GM19452 (cell line): ENCODE measurements at regions not wholly inside any gene's neighbourhood (a gene's known extent, or its start where the extent isn't known, plus 50 kb on each side); places are given as distances from the start of the nearest gene placed in this dataset.

Experiments
- ATAC-seq: cut with Tn5 transposase; IDR thresholded peaks from one replicate; pipeline ENCODE4 v1.9.1; 2021; ENCODE audit not compliant: unreplicated experiment

- ATAC-seq: no peak
Measured at GRCh38 chr2:204104811-204105210, 168.2 kb downstream of the ICOS start.

GRCh38 chr2:204108330-204108751, 171.8 kb downstream of the ICOS start:
- no peak for ATAC-seq

- no peak for ATAC-seq
Measured at GRCh38 chr2:204108781-204109295, 172.3 kb downstream of the ICOS start.

DNA sequence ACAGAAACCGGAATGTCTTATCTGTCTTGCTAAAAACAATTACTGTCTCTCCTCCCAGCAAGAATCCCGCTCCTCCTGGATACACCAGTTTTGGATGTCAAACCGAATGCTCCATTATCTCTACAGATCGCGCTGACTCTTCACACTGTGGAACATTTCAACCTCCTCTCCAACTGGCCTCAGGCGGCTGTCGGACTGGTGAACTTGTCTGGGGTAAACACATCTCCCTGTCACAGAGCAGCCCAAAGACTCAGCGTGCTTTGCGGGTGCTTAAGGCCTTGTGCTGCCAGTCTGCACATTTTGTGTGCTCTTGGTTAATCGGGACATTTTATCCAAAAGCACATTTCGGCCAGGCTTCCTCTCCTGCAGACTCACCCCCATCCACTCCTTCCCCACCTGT, 173.1 kb downstream of the ICOS start:
- ATAC-seq: no peak

- peak; percentile 97 for ATAC-seq
Measured at GRCh38 chr2:204110338-204110741, 173.8 kb downstream of the ICOS start.

DNA sequence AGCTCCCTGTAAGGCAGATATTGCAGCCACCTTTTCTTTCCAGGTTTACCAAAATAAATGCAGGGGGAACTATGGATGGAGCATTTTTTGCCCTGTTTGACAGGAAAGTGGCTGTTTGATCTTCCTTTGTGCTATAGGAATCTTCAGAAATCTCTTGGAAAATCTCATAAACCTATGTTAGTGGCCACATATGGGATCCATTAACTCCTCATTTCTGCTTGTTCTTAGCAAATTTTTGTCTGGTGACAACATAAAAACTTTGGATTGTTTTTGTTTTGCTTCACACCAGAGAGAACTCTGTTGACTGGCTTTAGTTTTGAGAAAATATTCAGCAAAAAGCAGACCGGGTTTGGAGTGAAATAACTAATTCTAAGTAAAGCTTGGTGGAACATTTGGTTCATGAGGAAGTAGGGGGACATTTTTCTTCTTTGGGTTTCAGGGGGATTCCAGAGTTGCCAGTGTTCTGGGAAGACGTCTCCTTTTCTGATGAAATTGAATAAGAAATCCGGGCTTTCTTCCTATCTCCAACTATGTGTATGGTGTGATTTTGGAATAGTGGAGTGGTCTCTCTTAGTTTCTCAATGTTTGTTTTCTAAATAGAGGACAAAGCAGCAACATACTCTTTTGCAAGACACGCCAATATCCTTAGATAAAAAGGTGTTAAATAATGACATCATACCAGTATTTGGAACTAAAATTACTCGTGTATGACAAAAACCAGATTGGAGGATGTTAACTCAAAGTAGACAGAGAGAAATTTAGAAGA, 174.4 kb downstream of the ICOS start:
- no peak for ATAC-seq

GRCh38 chr2:204112084-204112770, 175.7 kb downstream of the ICOS start:
- no peak for ATAC-seq

DNA sequence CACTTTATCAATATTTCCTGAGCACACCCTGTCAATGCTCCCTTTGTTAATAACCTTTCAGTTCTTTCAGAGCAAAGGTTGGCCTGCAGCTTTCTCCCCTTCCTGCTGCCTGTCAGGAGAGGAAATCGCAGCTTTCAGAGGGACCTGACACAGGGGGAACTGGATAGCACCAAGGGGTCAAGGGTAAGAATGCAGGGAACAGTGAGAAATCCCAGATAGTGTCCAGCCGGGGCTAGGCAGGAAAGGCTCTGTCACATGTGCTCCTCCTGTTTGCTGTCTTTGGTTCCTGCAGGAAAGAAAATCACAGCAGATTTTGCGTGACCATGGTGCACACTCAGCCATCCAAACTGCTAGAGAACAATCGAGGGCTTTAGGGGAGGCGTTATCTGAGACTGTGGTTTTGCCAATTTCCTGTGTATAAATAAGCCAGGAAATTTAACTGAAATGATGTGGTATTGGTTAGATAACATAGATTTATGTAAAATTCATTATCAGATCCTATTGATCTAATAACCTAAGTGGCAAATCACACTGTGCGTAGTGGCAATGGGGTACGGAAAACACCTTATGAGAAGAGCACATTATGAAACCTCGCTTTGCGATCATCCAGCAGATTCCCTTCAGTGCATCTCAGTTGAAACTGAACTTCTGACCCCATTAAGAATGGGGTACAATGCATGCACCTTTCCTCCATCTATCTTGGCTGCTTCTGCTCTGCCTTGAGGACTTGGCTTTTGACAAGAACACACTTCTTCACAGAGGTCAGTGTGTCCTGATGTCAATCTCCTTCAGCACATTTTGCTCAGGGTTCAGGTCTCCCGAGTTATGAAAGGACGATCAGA, 178.0 kb downstream of the ICOS start:
- no peak for ATAC-seq

DNA sequence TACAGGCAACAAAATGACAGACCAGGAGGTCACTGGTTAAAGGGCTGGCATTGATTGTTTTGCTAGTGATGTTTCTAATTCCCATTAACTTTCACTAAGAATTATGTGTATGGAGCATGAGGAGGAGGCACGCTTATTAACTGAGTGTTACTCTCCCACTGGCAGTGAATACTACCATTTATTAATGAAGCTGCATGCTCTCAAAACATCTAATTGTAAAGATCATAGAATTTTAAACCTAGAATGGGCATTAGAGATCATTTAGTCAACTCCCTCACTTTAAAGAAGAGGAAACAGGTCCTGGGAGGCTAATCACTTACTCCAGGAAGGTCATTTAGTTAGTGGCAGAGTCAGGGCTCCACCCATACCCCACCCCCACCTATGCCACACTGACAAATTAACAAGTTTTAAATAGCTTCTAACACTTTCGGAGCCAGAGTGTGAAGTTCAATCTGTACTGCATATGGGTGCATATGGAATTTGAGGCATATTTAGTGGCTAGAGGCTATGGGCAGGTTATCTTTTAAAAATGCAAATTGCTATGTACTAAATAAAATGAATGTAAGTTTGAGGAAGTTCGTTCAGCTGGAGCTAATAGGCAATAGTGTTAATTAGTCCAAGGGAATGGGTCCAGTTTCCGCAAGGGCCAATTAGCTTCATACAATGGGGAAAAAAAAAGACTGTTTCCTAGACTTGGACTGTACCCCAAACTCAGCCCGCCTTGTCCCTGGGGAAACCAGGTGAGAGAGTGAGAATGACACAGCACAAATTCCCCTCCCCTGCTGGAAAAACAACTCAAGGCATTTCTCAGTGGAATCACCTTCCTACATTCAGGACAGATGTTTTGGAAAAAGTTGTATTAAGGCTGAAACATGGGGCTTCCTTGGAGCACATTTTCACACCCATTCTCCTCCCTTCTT, 178.8 kb downstream of the ICOS start:
- ATAC-seq: no peak

DNA sequence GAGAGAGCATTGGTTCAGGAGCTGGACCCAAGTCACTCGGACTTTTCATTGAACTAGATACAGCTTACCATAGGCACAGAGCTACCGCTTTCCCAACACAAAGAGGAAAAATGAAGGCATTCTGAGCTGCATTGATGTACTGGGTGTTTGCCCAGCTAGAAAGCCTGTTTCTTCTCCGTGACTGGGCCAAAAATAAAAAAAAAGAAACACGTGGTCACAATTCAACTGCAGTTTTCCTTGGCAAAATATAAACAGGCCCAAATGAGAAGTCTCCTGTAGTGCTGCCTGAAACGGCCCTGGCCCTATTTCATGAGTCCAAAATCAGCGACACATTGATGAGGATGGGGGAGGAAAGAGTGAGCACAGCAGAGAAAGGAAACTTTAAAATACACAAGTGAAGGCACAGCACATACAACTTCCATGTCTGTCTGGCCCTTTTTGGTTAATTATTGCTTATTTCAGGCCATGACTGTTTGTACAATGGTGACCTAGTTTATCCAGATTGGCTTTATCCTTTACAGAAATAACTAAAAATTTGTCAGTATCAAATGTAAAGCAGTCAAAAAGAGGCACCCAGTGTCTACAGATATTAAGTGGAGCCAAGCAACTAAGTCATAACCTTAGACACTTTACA, 179.7 kb downstream of the ICOS start:
- ATAC-seq: no peak

DNA sequence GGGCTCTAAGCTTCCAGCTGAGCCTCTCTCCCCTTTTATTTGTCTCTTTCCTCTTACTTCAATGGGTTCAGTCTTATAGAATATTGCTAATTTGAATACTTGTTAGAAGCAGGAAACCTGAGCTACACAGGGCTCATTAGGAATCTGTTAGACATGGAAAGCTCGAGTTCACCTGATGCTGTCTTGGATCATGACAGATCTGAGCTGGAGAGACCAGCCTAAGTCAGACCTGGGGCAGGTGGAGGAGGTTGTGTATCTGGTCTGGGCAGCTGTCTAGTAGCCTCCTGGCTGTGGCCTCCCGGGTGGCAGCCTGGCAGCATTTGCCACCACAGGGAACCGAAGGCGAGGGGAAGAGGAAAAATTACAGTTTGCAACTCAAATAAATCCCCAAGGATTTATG, 185.9 kb downstream of the ICOS start:
- ATAC-seq: no peak

DNA sequence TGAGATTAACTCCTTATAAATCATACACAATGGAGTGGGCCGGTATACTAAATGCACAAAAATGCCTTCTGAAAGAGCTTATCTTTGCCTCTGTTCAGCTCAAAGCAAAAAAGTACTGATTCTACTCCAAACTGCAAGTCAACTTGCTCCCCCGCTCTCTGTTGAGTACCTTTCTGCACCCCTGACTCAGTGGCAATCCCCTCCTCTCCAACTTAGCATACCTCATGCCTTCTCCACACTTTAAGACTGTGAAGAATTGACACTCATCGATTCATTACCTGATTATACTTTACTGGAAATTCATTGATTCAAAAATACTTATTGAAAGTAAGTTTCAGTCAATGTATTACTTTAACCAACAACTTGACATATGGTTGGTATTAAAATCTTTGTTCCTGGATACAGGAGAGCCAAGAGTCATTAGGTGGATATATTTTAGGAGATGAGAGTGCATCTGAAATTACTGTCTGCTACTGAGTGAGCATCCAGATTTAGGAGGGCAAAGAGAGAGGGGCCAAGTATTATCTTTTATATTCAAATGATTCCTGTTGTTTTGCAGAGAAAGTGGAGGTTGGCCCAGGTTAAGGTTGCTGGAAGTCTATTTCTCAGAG, 187.7 kb downstream of the ICOS start:
- no peak for ATAC-seq

DNA sequence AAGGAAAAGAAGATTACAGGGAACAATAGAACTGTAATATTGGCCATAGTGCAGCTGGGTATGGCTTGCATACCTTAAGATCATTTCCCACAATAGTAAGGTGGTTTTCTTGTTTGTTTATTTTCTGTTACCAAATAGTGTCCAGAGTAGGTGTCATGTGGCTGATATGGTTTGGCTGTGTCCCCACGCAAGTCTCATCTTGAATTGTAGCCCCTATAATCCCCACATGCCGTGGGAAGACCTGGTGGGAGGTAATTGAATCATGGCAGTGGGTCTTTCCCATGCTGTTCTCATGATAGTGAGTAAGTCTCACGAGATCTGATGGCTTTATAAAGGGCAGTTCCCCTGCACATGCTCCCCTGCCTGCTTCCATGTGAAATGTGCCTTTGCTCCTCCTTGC, 190.1 kb downstream of the ICOS start:
- ATAC-seq: no peak

- ATAC-seq: no peak
Measured at GRCh38 chr2:204127238-204127637, 190.7 kb downstream of the ICOS start.

GRCh38 chr2:204129591-204130294, 193.2 kb downstream of the ICOS start:
- ATAC-seq: no peak

DNA sequence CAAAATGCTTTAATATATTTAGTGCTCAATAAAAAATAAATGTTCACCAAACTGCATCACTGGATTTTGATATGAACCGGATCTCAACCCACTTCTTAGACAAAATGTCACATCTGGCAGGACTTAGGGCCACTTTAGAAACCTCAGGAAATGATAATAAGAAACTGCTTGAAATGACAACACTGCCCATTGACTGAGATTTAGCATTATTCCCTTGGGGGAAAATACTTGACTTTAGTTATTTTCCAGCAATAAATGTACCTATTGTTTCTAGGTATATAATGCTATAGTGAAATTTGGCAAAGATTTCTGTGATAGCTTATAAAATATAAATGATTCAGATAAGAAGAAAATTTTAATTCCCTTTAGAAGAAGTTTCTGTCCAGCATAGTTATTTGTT, 195.1 kb downstream of the ICOS start:
- ATAC-seq: no peak

- ATAC-seq: no peak
Measured at GRCh38 chr2:204133476-204133875, 196.9 kb downstream of the ICOS start.

GRCh38 chr2:204134421-204134820, 197.9 kb downstream of the ICOS start:
- no peak for ATAC-seq

DNA sequence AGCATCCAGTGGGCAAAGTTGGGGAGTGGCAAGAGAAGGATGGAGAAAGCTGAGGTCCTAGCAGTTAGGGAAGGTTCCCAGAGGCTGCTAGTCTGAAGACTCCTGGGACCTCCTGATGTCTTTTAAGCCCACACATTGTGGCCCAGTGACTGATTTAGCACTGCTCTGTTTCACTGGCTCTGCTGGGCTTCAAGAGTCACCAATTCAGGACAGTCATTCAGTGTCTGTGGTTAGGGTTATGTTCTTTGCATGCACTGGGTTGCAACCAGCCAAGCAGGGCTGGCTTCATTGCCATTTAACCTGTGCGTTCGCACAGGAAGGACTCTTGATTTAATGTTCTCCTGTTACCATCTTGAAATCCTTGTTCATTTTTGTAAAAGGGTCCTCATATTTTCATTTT, 199.2 kb downstream of the ICOS start:
- no peak for ATAC-seq
